ENCODE measurements at regions not wholly inside any gene's neighbourhood (a gene's known extent, or its start where the extent isn't known, plus 50 kb on each side); places are given as distances from the start of the nearest gene placed in this dataset.
"Not testable (repeated sequence)": the region's sequence is repeated elsewhere in the genome, so short reads cannot be mapped to it uniquely, and the experiment has no call there.

DNA sequence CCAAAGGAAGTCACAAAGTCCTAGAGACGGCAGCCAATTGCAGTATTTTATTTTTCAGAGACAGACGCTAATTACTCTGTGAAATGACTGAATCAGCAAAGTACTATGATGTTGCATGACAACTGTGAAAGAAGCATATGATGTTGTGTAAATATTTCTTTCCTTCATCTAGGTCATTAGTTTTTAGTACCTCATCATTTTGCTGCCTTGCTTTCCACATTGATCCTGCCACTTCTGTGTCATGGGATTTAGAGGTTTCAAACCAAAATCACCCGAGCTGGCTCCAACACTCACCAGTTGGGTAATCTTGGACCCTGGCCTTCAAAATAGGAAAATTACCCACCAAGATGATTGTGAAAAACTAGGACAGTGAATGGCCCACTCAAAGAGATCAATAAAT is 585.2 kb downstream of the ACTL7B start:
- no peak for DNase-seq

DNA sequence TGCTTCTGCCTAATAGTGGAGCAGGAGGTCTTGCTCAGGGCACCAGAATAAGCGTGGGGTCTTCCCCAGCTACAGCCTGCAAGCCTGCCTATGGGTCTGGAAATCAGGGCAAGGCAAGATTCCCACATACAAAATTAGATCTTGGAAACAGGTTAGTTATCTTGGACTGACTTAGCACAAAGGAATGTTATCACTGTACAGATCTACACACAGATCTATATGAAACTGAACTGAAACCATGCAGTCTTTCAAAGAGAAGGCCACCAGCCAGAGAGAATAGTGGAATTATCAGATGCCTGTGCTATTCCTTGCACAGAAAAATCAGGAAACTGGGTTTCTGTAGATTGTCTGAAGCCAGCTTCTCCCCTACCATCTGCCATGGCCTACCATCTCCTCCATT is 585.7 kb downstream of the ACTL7B start:
- no peak for DNase-seq

DNA sequence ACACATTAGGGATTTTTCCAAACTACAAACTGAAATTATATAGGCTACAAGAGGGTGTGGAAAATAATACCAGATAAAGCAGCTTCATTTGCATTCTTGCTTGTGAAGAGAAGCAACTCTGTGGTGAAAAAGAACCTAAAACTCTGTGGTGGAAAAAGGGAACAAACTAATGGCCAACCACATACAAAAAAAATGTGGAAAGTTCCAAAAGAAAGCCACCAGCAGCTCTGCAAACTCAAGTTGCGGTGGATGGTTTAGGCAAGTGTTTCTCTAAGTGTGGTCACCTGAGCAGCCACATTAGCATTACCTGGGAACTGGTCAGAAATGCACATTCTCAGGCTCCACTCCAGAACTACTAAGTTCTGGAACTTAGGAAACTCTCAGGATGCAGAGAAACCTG is 586.4 kb downstream of the ACTL7B start:
- DNase-seq, result no peak

DNA sequence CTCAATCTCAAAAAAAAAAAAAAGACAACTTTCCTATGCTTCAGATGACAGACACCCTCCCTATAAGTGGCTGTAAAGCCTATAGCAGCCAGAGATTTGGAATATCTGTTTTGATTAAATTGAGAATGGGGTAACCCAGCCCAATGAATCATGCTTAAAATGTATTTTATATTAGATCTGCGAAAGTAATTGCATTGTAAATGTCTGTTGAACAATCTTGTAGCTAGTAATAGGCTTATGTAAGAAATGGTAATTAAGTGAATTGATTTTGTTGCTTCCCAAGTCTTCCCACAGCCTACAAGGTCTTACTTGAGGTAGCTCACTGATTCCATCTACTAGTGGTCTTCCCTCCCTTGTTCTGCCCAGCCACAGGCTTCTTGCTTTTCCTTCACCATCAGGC is 590.7 kb downstream of the ACTL7B start:
- DNase-seq, result no peak

DNA sequence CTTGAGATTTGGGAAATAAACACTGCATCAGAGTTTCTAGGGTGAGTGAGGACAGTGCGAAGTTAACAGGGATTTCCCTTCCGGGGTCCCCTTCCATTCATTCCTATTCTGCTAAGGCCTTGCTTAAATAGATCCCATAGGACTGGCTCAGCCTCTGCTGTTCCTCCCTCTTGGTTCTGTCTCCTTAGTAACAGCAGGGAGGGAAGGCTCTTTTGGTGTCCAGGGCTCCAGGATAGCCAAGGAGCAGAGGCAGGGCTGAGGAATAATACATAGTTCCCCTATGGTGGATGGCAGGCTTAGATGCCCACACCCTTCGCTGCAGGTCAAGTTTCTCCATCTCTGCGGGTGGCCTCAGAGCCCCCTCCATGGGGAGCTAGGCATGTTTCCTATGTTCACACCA is 591.7 kb downstream of the ACTL7B start:
- DNase-seq, result no peak

DNA sequence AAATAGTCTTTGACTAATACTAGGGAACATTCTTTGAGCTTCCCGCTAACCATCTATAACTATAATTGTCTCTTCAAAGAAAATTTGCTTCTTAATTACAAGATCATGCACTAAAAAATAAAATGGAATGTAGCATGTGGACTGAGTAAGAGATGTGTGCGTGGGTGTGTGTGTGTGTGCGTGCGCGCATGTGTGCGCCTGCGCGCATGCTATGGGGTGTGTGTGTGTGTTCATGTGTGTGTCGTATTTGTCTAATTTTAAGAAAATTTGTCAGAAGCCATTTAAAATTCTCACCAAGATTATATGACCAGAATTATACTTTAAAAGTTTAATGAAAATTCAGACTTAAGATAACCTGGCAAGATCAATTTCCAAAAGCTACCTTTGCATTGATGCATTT is 593.0 kb downstream of the ACTL7B start:
- DNase-seq, result no peak

DNA sequence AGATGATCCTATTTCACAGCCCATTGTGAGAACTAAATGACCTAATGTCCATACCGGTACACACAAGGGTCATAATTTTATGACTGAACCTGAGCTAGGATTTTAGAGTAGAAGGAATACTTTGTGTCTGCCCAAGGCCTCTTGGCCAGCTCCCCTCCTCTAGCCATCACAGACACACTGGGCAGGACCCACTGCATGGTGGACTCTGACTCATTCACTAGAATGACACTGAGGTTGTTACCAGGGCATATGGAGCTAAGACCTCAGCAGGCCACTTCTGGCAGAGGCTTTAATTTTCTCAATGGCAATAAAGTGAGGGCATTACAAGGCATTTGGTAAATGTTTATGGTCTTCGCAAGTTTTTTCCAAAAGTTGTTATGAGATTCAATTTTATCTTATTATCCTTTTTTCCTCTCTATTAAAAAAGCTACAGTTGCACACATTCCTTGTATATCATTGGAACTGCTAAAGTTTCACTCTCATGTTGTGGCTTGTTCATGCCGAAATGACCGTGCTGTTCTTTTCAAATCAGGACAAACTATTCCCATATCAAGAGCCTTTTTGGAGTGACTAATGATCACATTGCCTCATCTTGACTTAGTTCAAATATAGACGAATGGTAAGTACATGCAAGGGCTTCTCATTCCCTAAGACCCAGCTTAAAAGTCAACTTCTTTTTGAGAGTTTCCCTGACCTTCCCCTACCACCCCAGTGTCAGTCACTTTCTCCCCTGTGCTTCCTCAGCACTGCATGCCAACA is 595.7 kb downstream of the ACTL7B start:
- no peak for DNase-seq

DNA sequence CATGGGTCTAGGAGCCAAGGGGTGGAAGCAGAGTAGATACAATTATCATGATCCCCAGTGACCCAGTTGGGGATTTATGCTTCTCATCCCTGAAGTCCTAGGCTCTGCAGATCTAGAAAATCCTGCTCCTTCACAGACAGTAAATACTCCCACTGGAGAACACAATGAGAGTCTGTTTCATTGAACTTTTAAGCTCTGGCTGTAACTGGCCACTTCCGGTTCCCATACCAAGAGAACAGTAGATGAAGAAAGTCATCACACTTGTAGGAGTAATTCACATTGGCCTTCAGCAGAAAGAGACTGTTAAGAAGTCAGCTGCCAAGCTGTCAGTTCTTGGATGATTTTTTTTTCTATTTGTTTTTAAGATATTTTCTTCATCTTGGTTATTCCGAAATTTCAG is 597.1 kb downstream of the ACTL7B start:
- no peak for DNase-seq

DNA sequence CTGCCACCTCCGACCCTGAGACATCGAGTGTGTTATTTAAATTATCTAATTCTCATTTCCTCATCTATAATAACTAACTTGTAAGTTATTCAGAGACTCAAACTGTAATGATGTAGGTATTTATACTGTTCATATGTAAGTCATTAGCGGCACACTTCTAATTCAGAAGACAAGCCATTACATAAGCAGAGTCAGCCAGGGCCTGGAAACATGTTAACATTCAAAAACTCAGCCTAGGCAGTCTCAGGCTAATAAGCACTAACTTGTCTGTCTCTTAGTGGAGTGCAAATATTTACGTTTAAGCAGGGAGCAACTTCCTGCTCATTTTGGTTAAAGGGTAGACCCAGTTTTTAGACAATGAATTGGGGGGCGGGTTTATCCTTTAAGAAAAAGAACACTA is 598.4 kb downstream of the ACTL7B start:
- no peak for DNase-seq

DNA sequence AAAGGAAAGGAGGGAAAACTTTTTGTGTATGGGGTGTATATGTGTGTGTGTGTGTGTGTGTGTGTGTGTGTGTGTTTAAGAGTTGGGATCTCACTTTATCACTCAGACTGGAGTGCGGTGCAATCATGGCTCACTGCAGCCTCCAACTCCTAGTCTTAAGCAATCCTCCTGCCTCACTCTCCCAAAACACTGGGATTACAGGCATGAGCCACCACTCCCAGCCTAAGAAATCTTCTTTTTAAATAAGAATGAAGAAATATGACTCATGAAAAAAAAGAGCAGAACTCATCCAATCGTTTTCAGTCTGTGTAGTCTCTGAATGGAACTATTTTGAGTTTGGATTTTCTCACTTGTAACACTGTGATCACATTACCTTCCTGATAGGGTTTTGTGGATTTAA is 601.5 kb downstream of the ACTL7B start:
- DNase-seq, result no peak

DNA sequence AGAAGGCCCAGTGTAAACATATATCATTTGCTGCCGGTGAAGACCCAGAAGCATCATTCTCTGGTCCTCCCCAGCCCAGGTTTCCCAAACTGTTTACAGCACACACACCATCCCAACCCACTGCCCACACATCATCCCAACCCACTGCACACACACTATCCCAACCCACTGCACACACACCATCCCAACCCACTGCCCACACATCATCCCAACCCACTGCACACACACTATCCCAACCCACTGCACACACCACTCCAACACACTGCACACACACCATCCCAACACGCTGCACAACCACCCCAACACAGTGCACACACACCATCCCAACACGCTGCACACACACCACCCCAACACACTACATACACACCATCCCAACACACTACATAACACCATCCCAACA is 608.4 kb downstream of the ACTL7B start:
- not testable (repeated sequence) for DNase-seq

DNA sequence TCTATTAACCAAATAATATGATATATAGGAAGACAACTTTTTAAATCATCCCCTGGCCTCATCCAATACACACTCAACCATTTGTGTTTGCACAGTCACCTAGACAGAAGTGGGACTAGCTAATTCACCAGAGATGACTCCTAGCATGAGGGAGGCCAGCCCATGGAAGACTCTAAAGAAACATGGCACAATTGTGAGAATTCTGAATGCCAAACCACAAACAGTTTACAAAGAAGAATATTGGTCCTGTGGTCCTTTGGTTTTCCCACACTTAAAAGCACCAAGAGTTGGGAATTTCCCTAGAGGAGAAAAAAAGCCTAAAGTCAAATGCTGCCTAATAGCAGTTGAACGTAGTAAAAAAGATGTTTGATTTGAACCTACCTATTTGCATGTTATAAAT is 609.9 kb downstream of the ACTL7B start:
- DNase-seq, result no peak

DNA sequence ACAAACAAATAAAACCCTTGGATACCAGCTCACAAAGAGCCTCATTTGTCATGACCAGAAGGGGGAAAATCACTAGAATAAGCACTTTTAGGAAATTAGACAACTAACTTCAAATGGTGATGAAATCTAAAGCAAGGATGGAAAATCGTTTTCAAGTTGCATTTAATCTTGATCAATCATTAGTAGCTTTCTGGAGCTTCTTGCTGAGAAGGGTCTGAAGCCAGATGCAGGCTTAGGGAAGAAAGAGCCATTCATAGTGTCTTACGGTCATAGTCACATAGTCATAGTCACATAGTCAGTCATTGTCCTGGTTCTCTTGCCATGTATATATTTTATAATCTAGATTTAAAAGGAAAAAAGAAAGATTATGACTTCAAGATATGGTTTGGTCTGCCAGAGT is 610.5 kb downstream of the ACTL7B start:
- no peak for DNase-seq

DNA sequence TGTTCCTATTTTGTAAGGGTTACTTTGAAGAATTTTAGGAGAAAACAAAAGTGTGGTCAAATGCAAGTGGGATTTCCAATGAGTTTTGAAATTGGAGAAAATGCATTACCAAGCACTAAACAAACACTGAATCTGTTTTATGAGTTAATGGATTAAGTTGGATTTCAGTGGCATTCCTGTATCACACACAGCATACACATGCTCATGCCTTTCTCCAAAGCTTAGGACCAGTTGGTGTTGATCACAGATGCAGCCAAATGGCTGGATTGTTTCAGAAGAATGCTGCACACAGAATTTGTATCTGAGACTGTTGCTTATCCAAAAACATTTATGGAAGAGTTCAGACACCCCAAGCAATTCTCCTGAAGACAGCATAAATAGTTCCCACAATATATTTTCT is 611.1 kb downstream of the ACTL7B start:
- DNase-seq, result no peak

DNA sequence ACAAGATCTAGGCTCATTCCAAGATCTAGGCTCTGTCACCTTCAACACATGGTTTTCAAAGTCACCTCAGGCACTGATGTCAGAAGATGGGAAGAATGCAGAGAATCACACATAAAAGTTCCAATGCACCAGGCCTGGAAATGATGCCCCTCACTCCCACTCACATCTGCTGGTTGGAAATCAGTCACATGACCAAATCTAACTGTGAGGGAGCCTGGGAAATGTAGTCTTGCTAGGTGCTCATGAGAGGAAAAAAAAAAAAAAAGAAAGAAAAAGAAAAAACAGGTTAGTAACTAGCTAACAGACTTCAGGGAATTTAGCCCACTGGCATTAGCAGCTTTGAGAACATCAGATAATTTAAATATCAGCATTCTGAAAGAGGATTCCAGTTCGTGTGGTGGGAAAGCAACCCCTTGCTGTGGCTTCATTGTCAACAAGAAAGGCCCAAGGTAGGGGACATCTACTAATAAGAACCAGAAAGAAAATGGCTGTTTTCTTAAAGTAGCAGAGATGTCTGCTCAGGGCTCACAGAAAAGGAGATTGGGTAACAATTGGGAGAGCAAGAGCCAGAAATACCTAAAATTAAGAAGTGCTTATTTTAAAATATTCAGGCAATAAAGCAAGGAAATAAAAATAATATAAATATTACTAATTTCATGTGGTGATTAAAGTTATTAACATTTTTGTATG is 614.3 kb downstream of the ACTL7B start:
- no peak for DNase-seq

DNA sequence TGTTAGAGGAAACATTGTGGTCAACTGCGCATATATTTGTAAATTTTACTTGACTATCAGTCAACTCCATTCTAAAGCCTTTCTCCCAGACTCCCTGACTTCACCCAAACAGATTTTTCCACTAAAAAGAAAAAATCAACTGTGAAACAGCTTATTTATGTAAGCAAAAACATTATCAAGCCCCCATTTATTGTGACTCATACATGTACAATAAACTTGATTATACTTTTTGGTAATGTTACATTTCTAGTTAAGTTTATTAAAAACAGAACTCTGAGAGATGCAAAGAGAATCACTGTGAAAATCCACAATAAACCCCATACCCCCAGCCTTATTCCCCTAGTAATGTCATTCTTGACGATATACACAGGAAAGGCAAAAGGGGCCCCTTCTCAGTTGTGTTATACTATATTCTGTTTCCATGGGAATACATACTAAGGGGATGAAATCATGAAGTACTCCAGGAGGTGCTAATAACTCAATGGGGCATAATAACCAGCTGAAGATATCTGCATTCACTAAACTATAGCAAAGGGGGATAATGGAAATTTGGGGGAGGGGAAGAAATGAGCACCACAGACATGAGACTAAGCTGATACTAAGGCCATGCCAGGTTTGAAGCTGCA is 616.0 kb downstream of the ACTL7B start:
- DNase-seq, result no peak

DNA sequence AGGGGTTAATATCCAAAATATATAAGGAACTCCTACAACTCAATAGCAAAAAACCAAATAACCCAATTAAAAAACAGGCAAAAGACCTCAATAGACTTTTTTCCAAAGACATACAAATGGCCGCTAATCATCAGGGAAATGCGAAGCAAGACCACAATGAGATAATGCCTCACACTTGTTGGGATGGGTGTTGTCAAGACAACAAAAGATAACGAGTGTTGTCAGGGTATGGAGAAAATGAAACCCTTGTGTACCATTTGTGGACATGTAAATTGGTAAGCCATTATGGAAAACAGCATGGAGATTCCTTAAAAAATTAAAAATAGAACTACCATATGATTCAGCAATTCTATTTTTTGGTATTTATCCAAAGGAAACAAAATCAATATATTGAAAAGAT is 620.2 kb downstream of the ACTL7B start:
- no peak for DNase-seq

DNA sequence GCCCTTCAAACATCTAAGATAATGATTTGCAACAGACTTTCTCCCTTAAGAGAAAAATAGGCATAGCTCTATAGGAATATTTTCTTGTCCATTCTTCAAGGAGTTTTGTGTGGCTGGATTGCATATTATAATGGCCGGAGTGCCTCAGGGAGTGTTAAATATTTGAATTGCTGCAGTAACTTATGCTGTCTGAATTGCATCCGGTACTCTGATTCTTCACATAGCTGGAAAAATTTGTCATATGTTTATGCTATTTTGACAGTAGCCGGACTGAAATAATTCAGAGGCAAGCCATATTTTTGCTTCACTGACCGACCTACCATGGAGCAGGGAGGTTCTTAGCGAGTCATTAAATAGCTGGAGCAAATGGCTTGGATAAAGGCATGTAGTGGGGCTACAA is 621.0 kb downstream of the ACTL7B start:
- no peak for DNase-seq

DNA sequence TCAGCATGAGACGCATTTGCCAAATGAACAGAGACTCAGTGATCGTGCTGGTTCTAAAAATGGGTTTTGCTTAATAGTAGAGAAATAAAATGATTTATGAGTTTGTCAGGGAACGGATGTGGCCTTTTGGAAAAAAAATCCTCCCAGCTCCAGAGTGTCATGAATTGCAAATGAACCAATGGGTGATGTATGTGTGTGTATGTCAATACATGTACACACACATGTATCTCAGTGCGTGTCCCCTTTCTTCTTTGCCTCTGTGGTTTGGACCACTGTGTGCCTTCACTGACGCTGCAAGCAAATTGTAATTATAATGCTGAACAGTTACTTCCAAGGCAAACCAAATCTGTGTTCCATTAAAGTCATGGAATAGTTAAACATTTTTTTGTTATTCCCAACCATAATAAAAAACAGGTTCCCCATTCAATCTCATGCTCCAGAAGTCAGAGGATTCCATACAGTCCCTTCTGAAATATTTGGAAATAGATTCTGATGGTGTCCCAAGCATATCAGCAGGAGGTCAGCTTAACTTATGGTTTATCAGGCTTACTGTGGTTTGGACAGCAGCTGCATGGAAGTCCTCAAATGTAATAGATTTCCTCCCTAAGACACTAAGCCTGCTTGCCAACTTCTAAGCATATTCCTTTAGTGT is 630.5 kb downstream of the ACTL7B start:
- DNase-seq, result no peak

DNA sequence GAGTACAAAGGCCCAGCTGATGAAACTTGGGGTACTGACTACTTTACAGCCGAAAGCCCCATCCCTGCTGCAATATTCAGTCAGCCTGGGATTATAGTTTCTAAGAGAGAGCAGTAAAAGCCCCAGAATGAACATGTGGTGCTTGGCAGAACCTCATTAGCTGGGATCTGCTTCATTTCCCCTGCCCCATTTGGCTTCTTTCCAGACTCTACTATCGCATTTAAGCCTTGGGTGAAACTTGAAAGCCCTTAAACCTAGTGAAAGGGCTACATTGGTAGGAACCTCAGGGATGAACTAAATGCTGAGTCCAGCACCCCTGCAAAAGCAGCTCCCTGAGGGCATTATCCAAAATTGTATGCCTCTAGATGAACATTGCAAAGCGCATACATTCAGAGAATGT is 631.1 kb downstream of the ACTL7B start:
- DNase-seq, result peak; percentile 21

DNA sequence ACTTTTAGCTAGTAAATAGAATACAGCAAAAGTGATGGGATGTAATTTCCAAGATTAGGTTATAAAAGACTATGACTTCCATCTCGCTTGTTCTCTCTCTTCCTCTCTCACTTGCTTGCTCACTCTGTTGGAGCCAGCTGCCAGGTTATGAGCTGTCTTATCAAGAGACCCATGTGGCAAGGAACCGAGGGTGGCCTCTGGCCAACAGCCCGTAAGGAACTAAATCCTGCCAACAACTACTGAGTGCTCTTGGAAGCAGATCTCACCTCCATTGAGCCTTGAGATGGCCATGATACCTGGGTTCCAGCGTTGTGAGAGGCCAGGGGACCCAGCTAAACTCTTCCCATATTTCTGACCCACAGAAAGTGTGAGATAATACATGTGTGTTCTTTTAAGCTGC is 636.1 kb downstream of the ACTL7B start:
- no peak for DNase-seq

DNA sequence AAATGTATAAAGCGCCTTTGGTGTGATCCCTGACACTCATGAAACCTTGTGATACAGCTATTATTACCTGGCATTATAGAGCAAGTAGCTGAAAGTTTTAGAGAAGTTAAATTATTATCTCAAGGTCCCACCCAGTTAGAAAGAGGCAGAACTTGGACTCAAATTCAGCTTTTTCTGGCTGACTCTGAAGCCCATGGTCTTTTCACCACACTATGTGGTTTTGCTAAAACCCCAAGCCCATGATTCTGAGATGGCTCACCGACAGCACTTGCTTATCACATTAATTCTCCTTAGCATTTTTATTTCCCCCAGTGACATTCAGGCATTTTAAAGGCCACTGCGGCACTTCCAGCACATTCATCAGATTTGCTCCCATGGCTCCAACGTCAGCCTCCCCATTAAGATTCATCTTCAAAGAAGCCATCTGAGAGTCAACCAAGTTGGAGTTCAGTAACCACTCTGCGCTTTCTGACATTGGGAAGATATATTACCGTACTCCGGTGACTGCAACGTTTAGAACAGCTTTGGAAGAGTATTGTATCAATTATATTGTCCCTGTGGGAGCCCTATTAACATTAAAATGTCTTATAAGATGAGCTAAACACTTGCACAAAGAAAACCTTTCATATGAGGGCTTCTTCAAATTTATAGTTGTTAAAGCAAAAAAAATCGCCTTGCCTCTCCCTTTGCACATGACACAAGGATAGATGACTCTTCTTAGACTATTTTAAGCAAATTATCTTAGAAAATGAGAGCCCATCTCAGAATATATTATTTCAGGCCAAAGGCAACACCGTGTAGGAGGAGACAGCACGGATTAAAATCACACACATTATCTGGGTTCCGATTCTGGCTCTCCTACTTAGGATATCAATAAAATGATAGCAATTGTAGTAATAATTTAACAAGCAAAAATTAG is 638.1 kb downstream of the ACTL7B start:
- DNase-seq, result no peak

DNA sequence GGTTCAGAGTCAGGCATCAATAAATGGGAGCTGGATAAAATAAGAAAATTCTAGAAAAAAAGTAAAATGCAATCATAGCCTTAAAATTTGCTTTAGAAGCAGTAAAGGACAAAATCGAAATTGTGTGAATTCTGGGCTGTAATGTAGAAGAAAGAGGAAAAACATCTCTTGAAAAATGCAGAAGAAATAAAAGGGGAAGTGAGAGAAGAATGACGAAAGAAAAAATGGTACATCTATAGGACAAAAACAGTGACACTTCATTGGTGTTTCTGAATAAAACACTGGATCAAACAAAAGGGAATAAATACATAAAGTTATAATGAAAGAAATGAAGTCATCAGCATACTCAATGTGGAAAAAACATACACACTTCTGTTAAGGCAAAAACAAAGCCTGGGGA is 642.3 kb downstream of the ACTL7B start:
- DNase-seq, result no peak
